Neural progenitor cell (in vitro differentiated cells): ENCODE measurements at regions not wholly inside any gene's neighbourhood (a gene's known extent, or its start where the extent isn't known, plus 50 kb on each side); places are given as distances from the start of the nearest gene placed in this dataset.

Source experiments
- DNase-seq: peaks from one replicate; pipeline ENCODE4 v3.0.0-alpha.2; 2016; ENCODE audit warnings: low spot score
- H2AFZ ChIP-seq: fragments of 200-600 bp; sonication (generic); replicated peaks from 2 replicates; pipeline ENCODE4 v1.6.1; 2016; ENCODE audit warnings: antibody characterized with exemption
- H3F3A ChIP-seq: fragments of 200-600 bp; sonication (generic); 2 replicates; pipeline ENCODE4 v1.6.1; 2016; ENCODE audit warnings: antibody characterized with exemption, low read depth
- H3K27ac ChIP-seq: fragments of 200-600 bp; sonication (generic); 2 replicates; pipeline ENCODE4 v1.5.1; 2016; ENCODE audit warnings: mild to moderate bottlenecking
- H3K27me3 ChIP-seq: fragments of 200-600 bp; sonication (generic); 2 replicates; pipeline ENCODE4 v1.6.1; 2016; ENCODE audit warnings: mild to moderate bottlenecking, moderate library complexity
- H3K36me3 ChIP-seq: fragments of 200-600 bp; sonication (generic); 2 replicates; pipeline ENCODE4 v1.5.1; 2016
- H3K4me1 ChIP-seq: fragments of 200-600 bp; sonication (generic); 2 replicates; pipeline ENCODE4 v1.6.1; 2016; ENCODE audit warnings: mixed run types
- H3K4me2 ChIP-seq: fragments of 200-600 bp; sonication (generic); 2 replicates; pipeline ENCODE4 v1.6.1; 2016
- H3K4me3 ChIP-seq: fragments of 200-600 bp; sonication (generic); 2 replicates; pipeline ENCODE4 v1.5.1; 2016
- H3K79me2 ChIP-seq: fragments of 200-600 bp; sonication (generic); 2 replicates; pipeline ENCODE4 v1.6.1; 2016; ENCODE audit warnings: low read depth
- H3K9ac ChIP-seq: fragments of 200-600 bp; sonication (generic); 2 replicates; pipeline ENCODE4 v1.6.1; 2016
- H3K9me3 ChIP-seq: fragments of 200-600 bp; sonication (generic); 2 replicates; pipeline ENCODE4 v1.5.1; 2016; ENCODE audit warnings: low read depth
- H4K20me1 ChIP-seq: fragments of 200-600 bp; sonication (generic); 2 replicates; pipeline ENCODE4 v1.6.1; 2016; ENCODE audit warnings: low read depth
- H3K27ac Mint-ChIP-seq: 3 replicates; pipeline ENCODE4 v1.8.0; 2021; ENCODE audit warnings: mixed read lengths
- H3K27me3 Mint-ChIP-seq: 2 replicates; pipeline ENCODE4 v1.8.0; 2022; ENCODE audit warnings: low read depth, mild to moderate bottlenecking, inconsistent platforms, moderate library complexity, mixed read lengths; ENCODE audit not compliant: insufficient read depth
- H3K36me3 Mint-ChIP-seq: 3 replicates; pipeline ENCODE4 v1.8.0; 2021; ENCODE audit warnings: mixed read lengths
- H3K4me1 Mint-ChIP-seq: 3 replicates; pipeline ENCODE4 v1.8.0; 2021; ENCODE audit warnings: mixed read lengths
- H3K4me3 Mint-ChIP-seq: 3 replicates; pipeline ENCODE4 v1.8.0; 2021; ENCODE audit warnings: mild to moderate bottlenecking, moderate library complexity, mixed read lengths
- H3K9me3 Mint-ChIP-seq: 3 replicates; pipeline ENCODE4 v1.8.0; 2020; ENCODE audit warnings: mixed read lengths
- EZH2 ChIP-seq: fragments of 200-600 bp; sonication (generic); IDR thresholded peaks from 2 replicates; pipeline ENCODE4 v1.6.1; 2017; ENCODE audit warnings: antibody characterized with exemption, mild to moderate bottlenecking, moderate library complexity
- EZH2phosphoT487 ChIP-seq: fragments of 200-600 bp; sonication (generic); IDR thresholded peaks from 2 replicates; pipeline ENCODE4 v1.6.1; 2017; ENCODE audit warnings: antibody characterized with exemption
- TF ChIP-seq, protein P1 (sequence below): fragments of 200-600 bp; sonication (generic); IDR thresholded peaks from 2 replicates; pipeline ENCODE4 v1.5.1; 2017; ENCODE audit warnings: antibody characterized with exemption, mild to moderate bottlenecking

DNA sequence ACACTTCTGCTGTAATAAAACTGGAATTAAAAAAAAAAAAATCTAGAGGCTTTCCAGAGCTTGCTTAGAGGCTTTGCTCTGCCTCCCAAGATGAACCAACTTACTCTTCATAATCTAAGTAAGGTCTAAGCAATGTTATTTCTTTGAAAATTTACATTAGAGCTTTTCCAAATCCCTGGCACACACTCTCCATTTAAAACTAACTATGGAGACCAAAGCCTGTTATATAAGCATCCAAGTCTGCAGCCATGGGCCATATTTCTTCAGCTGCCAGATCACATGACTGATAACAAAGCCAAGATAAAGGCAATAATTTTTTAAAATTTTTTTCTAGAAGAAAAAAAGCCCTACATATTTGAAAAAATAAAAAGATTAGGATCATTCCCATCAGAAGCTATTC is 55.0 kb upstream of the ARHGEF3 start:
- Histone ChIP-seq H3K4me1 (peaks cover 18% of the 10 kb centered on the region), H3K79me2 (no peaks in the 10 kb centered on the region), H3K36me3 (no peaks in the 10 kb centered on the region), H3K4me3 (no peak overlapping the region), H4K20me1 (no peaks in the 10 kb centered on the region), H3K27ac (no peak overlapping the region), H3K9me3 (no peaks in the 10 kb centered on the region), H3F3A (no peaks in the 10 kb centered on the region), H3K9ac (no peak overlapping the region), H2AFZ (no peak overlapping the region), H3K4me2 (no peak overlapping the region), H3K27me3 (no peaks in the 10 kb centered on the region)
- TF ChIP-seq EZH2phosphoT487 (no peak), EZH2 (no peak)
- TF ChIP-seq, protein P1, sequence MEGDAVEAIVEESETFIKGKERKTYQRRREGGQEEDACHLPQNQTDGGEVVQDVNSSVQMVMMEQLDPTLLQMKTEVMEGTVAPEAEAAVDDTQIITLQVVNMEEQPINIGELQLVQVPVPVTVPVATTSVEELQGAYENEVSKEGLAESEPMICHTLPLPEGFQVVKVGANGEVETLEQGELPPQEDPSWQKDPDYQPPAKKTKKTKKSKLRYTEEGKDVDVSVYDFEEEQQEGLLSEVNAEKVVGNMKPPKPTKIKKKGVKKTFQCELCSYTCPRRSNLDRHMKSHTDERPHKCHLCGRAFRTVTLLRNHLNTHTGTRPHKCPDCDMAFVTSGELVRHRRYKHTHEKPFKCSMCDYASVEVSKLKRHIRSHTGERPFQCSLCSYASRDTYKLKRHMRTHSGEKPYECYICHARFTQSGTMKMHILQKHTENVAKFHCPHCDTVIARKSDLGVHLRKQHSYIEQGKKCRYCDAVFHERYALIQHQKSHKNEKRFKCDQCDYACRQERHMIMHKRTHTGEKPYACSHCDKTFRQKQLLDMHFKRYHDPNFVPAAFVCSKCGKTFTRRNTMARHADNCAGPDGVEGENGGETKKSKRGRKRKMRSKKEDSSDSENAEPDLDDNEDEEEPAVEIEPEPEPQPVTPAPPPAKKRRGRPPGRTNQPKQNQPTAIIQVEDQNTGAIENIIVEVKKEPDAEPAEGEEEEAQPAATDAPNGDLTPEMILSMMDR: no peak
- peaks cover 36% of the 10 kb centered on the region for H3K4me1 Mint-ChIP-seq
- H3K27ac Mint-ChIP-seq: no peak overlapping the region
- H3K27me3 Mint-ChIP-seq: peaks cover 2% of the 10 kb centered on the region
- no peak overlapping the region for H3K4me3 Mint-ChIP-seq
- peaks cover 3% of the 10 kb centered on the region for H3K9me3 Mint-ChIP-seq
- DNase-seq: no peak
- no peaks in the 10 kb centered on the region for H3K36me3 Mint-ChIP-seq

GRCh38 chr3:56855856-56856512 is 54.2 kb upstream of the ARHGEF3 start:
- Histone ChIP-seq H2AFZ (no peak overlapping the region), H3F3A (no peaks in the 10 kb centered on the region), H3K4me1 (peaks cover 16% of the 10 kb centered on the region), H4K20me1 (no peaks in the 10 kb centered on the region), H3K4me3 (no peak overlapping the region), H3K27me3 (no peaks in the 10 kb centered on the region), H3K27ac (no peak overlapping the region), H3K79me2 (no peaks in the 10 kb centered on the region), H3K36me3 (no peaks in the 10 kb centered on the region), H3K9me3 (no peaks in the 10 kb centered on the region), H3K4me2 (peak overlapping the region; percentile 28), H3K9ac (no peak overlapping the region)
- Mint-ChIP-seq H3K27me3 (peaks cover 2% of the 10 kb centered on the region), H3K9me3 (peaks cover 3% of the 10 kb centered on the region), H3K36me3 (no peaks in the 10 kb centered on the region), H3K4me1 (peaks cover 30% of the 10 kb centered on the region), H3K27ac (peak overlapping the region; percentile 8), H3K4me3 (no peak overlapping the region)
- TF ChIP-seq, protein P1: peak; percentile 73
- no peak for TF ChIP-seq EZH2phosphoT487
- TF ChIP-seq EZH2: no peak
- peak; percentile 78 for DNase-seq

DNA sequence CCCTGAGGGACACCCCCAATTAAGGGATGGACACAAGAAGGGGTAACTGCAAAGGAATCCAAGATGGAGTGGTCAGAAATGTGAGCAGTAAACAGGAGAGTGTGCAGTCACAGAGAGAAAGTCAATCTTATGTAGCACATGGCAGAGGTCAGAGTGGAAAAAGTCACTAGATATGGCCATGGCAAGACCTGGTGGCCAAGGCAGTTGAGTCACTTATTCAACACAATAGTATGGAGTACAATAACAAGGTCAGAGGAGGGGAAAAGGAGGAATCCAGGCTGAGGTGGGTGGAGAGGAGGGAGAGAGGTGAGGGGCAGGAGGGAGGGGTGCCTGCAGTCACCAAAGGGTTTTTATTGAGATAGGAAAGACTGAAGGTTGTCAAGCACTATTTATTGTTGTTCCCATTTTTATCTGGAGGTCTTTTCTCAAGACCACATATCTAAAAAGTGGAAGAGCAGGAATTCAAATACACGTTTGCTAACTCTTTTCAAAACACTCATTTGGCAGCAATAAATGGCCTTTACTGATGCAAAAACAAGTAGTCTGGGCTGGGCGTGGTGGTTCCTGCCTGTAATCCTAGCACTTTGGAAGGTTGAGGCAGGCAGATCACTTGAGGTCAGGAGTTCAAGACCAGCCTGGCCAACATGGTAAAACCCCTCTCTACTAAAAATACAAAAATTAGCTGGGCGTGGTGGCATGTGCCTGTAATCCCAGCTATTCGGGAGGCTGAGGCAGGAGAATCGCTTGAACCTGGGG is 53.3 kb upstream of the ARHGEF3 start:
- TF ChIP-seq EZH2phosphoT487: no peak
- TF ChIP-seq EZH2: no peak
- TF ChIP-seq, protein P1: no peak
- H3K27ac Mint-ChIP-seq: no peak overlapping the region
- peaks cover 2% of the 10 kb centered on the region for H3K27me3 Mint-ChIP-seq

More for the DNA sequence above, 53.3 kb upstream of the ARHGEF3 start:
- peaks cover 3% of the 10 kb centered on the region for H3K9me3 Mint-ChIP-seq
- no peaks in the 10 kb centered on the region for H3K36me3 Mint-ChIP-seq
- no peaks in the 10 kb centered on the region for H4K20me1 ChIP-seq
- no peak overlapping the region for H3K4me3 ChIP-seq
- no peaks in the 10 kb centered on the region for H3K27me3 ChIP-seq
- H3K4me1 ChIP-seq: peaks cover 16% of the 10 kb centered on the region
- DNase-seq: no peak
- H2AFZ ChIP-seq: no peak overlapping the region
- no peaks in the 10 kb centered on the region for H3K36me3 ChIP-seq
- H3K9ac ChIP-seq: no peak overlapping the region
- peak overlapping the region; percentile 28 for H3K4me2 ChIP-seq
- H3K79me2 ChIP-seq: no peaks in the 10 kb centered on the region
- H3K4me1 Mint-ChIP-seq: peaks cover 24% of the 10 kb centered on the region
- no peaks in the 10 kb centered on the region for H3K9me3 ChIP-seq
- no peaks in the 10 kb centered on the region for H3F3A ChIP-seq
- no peak overlapping the region for H3K27ac ChIP-seq
- no peak overlapping the region for H3K4me3 Mint-ChIP-seq
